BLaER1 (cell line): ENCODE measurements at regions not wholly inside any gene's neighbourhood (a gene's known extent, or its start where the extent isn't known, plus 50 kb on each side); places are given as distances from the start of the nearest gene placed in this dataset.
"Not testable (repeated sequence)": the region's sequence is repeated elsewhere in the genome, so short reads cannot be mapped to it uniquely, and the experiment has no call there.

Experiments
- H3K27ac ChIP-seq: shearing (Covaris generic); formaldehyde crosslinking; 2 replicates; pipeline ENCODE4 v1.8.1; 2022
- H3K27me3 ChIP-seq: shearing (Covaris generic); formaldehyde crosslinking; 2 replicates; pipeline ENCODE4 v1.8.1; 2022
- H3K36me3 ChIP-seq: shearing (Covaris generic); formaldehyde crosslinking; 2 replicates; pipeline ENCODE4 v1.8.1; 2022
- H3K4me1 ChIP-seq: shearing (Covaris generic); formaldehyde crosslinking; 2 replicates; pipeline ENCODE4 v1.8.1; 2022
- H3K4me2 ChIP-seq: shearing (Covaris generic); formaldehyde crosslinking; 2 replicates; pipeline ENCODE4 v1.8.1; 2022
- H3K4me3 ChIP-seq: shearing (Covaris generic); formaldehyde crosslinking; 2 replicates; pipeline ENCODE4 v1.8.1; 2022
- H3K9ac ChIP-seq: shearing (Covaris generic); formaldehyde crosslinking; 2 replicates; pipeline ENCODE4 v1.8.1; 2022
- H3K9me3 ChIP-seq: shearing (Covaris generic); formaldehyde crosslinking; 2 replicates; pipeline ENCODE4 v1.8.1; 2022
- H4K20me1 ChIP-seq: shearing (Covaris generic); formaldehyde crosslinking; 2 replicates; pipeline ENCODE4 v1.8.1; 2022
- Cebpa-rat ChIP-seq: shearing (Covaris generic); IDR thresholded peaks from 2 replicates; pipeline ENCODE4 v1.8.1; 2022

DNA sequence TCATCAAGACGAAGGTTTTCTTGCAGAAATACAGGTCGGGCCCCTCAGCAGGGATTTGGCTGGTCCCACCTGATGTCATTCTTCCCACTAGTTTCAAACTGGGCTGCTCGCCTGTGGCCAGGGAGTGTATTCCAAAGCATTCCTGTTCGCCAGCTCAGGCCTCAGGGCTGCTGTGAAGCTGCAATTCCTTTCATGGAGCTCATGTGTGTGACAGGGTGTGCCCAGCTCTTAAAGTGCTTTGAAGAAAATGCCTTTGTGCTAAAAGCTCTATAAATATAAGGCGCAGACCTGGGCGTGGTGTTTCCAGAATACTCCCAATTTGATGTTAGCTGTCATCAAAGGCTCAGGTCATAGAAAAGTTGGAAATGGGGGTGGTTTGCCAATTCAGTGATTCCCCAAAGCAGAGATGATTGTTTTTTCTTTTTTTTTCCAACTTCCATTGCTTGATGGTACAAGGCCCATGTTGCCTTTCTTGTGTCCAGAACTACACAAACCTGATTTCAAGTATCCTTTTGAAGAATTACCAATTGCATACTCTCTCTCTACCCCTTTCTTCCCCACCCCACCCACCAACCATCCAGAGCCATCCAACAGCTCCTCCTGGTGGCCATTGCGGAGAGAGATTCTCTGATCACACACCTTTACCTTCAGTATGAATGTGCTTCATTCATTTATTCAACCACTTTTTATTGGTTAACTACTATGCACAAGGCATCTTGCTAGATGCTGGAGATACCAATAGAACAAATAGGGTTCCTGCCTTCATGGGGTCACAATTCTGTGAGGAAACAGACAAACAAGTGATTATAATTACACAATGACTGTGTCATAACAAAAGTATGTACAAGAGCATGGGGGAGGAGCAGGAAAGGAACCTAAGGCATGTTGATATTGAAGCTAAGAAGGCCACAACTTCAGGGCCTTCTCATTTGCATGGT, 297.3 kb upstream of the LYZL1 start:
- Histone ChIP-seq H3K4me2 (no peak overlapping the region), H3K27ac (no peak overlapping the region), H3K9me3 (no peaks in the 10 kb centered on the region), H3K4me3 (no peak overlapping the region), H3K4me1 (peaks cover 7% of the 10 kb centered on the region), H3K36me3 (no peaks in the 10 kb centered on the region), H4K20me1 (no peaks in the 10 kb centered on the region), H3K9ac (no peak overlapping the region), H3K27me3 (no peaks in the 10 kb centered on the region)
- TF ChIP-seq Cebpa-rat: no peak

GRCh38 chr10:28993056-28993455, 295.8 kb upstream of the LYZL1 start:
- Histone ChIP-seq H3K27me3 (no peaks in the 10 kb centered on the region), H3K9me3 (no peaks in the 10 kb centered on the region), H3K4me2 (no peak overlapping the region), H3K4me3 (no peak overlapping the region), H3K36me3 (no peaks in the 10 kb centered on the region), H3K27ac (no peak overlapping the region), H3K4me1 (no peaks in the 10 kb centered on the region), H3K9ac (no peak overlapping the region), H4K20me1 (no peaks in the 10 kb centered on the region)
- no peak for TF ChIP-seq Cebpa-rat

GRCh38 chr10:28993861-28994260, 295.0 kb upstream of the LYZL1 start:
- no peak overlapping the region for H3K27ac ChIP-seq
- H3K4me2 ChIP-seq: no peak overlapping the region
- H3K9me3 ChIP-seq: no peaks in the 10 kb centered on the region
- no peak overlapping the region for H3K4me3 ChIP-seq
- no peaks in the 10 kb centered on the region for H4K20me1 ChIP-seq
- no peak for TF ChIP-seq Cebpa-rat
- H3K36me3 ChIP-seq: no peaks in the 10 kb centered on the region
- H3K27me3 ChIP-seq: no peaks in the 10 kb centered on the region
- H3K9ac ChIP-seq: no peak overlapping the region
- H3K4me1 ChIP-seq: no peaks in the 10 kb centered on the region

DNA sequence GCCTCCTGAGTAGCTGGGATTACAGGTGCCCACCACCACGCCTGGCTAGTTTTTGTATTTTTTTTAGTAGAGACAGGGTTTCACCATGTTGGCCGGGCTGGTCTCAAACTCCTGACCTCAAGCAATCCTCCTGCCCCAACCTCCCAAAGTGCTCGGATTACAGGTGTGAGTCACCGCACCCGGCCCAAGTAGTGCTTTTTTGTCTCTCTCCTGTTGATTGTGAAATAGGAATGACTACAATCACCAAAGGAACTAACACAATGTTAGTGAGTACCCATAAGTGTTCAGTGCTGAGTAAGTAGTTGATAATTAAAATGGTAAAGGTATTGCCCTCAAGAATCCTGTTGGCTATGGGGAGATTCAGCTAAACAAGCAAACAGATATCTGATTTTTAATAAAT, 294.1 kb upstream of the LYZL1 start:
- H3K4me1 ChIP-seq, H3K9me3 ChIP-seq, H3K4me3 ChIP-seq, H4K20me1 ChIP-seq, H3K27ac ChIP-seq, H3K4me2 ChIP-seq, H3K9ac ChIP-seq, H3K36me3 ChIP-seq, H3K27me3 ChIP-seq: not testable (repeated sequence)

GRCh38 chr10:28995497-28995896, 293.4 kb upstream of the LYZL1 start:
- Histone ChIP-seq H3K36me3 (no peaks in the 10 kb centered on the region), H3K4me3 (no peak overlapping the region), H3K27ac (no peak overlapping the region), H3K27me3 (no peaks in the 10 kb centered on the region), H4K20me1 (no peaks in the 10 kb centered on the region), H3K4me2 (no peak overlapping the region), H3K4me1 (no peaks in the 10 kb centered on the region), H3K9ac (no peak overlapping the region), H3K9me3 (no peaks in the 10 kb centered on the region)
- no peak for TF ChIP-seq Cebpa-rat

GRCh38 chr10:28996345-28996744, 292.5 kb upstream of the LYZL1 start:
- Histone ChIP-seq H3K4me1 (no peaks in the 10 kb centered on the region), H3K9ac (no peak overlapping the region), H3K27ac (no peak overlapping the region), H3K4me3 (no peak overlapping the region), H3K9me3 (no peaks in the 10 kb centered on the region), H3K4me2 (no peak overlapping the region), H3K36me3 (no peaks in the 10 kb centered on the region), H4K20me1 (no peaks in the 10 kb centered on the region), H3K27me3 (no peaks in the 10 kb centered on the region)
- TF ChIP-seq Cebpa-rat: no peak

GRCh38 chr10:28996947-28997551, 291.8 kb upstream of the LYZL1 start:
- no peaks in the 10 kb centered on the region for H3K9me3 ChIP-seq
- H4K20me1 ChIP-seq: no peaks in the 10 kb centered on the region
- H3K9ac ChIP-seq: no peak overlapping the region
- TF ChIP-seq Cebpa-rat: no peak
- no peak overlapping the region for H3K27ac ChIP-seq
- H3K4me2 ChIP-seq: no peak overlapping the region
- no peak overlapping the region for H3K4me3 ChIP-seq
- H3K27me3 ChIP-seq: no peaks in the 10 kb centered on the region
- no peaks in the 10 kb centered on the region for H3K4me1 ChIP-seq
- H3K36me3 ChIP-seq: no peaks in the 10 kb centered on the region

DNA sequence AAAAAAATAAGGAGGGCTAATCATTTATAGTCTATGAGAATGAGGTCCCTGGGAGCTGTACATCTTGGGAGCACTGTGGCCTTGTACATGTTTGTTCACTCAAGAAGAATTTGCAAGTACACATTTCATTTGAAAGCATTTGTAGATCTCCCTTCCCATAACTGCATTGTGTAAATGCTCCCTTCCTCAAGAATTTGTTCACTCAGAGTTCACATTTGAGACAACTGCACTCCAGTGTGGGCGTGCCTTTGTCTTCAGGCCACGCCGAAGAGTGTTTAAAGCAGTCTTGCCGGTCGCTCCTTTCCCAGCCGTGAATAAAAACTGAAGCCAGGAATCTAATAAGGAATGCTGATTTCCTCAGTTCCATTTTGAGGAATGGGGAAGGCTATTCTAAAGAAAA, 291.1 kb upstream of the LYZL1 start:
- no peak overlapping the region for H3K9ac ChIP-seq
- no peaks in the 10 kb centered on the region for H3K4me1 ChIP-seq
- no peak overlapping the region for H3K4me2 ChIP-seq
- H3K4me3 ChIP-seq: no peak overlapping the region
- no peaks in the 10 kb centered on the region for H3K27me3 ChIP-seq
- no peak for TF ChIP-seq Cebpa-rat
- no peak overlapping the region for H3K27ac ChIP-seq
- H3K36me3 ChIP-seq: no peaks in the 10 kb centered on the region
- H4K20me1 ChIP-seq: no peaks in the 10 kb centered on the region
- H3K9me3 ChIP-seq: no peaks in the 10 kb centered on the region

DNA sequence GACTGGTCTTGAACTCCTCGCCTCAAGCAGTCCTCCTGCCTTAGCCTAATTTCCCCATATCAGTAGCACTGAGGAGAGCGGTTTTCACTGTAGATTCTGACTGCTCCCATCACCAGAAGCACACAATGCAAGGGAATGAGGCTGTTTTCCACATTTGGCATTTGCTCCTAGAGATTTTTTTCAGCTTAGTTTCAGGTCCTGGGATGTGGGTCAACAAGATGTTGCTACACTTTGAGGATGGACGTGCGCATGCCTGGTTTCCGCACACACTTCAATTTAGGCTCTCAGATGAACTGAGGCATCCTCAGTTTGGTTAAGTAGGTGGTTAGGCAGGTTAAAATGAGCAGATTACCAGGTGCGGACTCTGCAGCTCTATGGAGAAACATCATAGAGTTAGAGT, 287.1 kb upstream of the LYZL1 start:
- Histone ChIP-seq H3K4me2 (no peak overlapping the region), H4K20me1 (no peaks in the 10 kb centered on the region), H3K4me3 (no peak overlapping the region)

GRCh38 chr10:29003014-29003413, 285.9 kb upstream of the LYZL1 start:
- H3K9ac ChIP-seq, H3K4me2 ChIP-seq, H3K36me3 ChIP-seq, H3K4me1 ChIP-seq, H3K9me3 ChIP-seq, H4K20me1 ChIP-seq, H3K27ac ChIP-seq, H3K4me3 ChIP-seq, H3K27me3 ChIP-seq: not testable (repeated sequence)

More for the DNA sequence above, 287.1 kb upstream of the LYZL1 start:
- Histone ChIP-seq H3K27me3 (no peaks in the 10 kb centered on the region), H3K9ac (no peak overlapping the region), H3K9me3 (no peaks in the 10 kb centered on the region), H3K36me3 (no peaks in the 10 kb centered on the region), H3K4me1 (no peaks in the 10 kb centered on the region), H3K27ac (no peak overlapping the region)
- no peak for TF ChIP-seq Cebpa-rat
